Prostate gland (tissue), 2 donors: ENCODE measurements at regions not wholly inside any gene's neighbourhood (a gene's known extent, or its start where the extent isn't known, plus 50 kb on each side); places are given as distances from the start of the nearest gene placed in this dataset.

ENCODE experiments used
- DNase-seq: peaks from one replicate; pipeline ENCODE4 v3.0.0-alpha.2; 2019; ENCODE audit warnings: low spot score
- H3K27ac ChIP-seq, 2 donors: fragments of 200-600 bp; sonication (generic); 2 replicates each; pipeline ENCODE4 v1.5.1; 2017 to 2019
- H3K27me3 ChIP-seq: fragments of 200-600 bp; sonication (generic); replicated peaks from 2 replicates; pipeline ENCODE4 v1.5.1; 2019; ENCODE audit not compliant: insufficient read depth
- H3K36me3 ChIP-seq, 2 donors: fragments of 200-600 bp; sonication (generic); 1 replicate in 1 of 2; 2 replicates in 1 of 2; pipeline versions ENCODE4 v1.5.1 to v1.8.1; 2017 to 2019
- H3K4me1 ChIP-seq: fragments of 200-600 bp; sonication (generic); replicated peaks from 2 replicates; pipeline ENCODE4 v1.5.1; 2019
- H3K4me3 ChIP-seq, 2 donors: fragments of 200-600 bp; sonication (generic); 2 replicates each; pipeline ENCODE4 v1.5.1; 2017 to 2019
- H3K9me3 ChIP-seq: fragments of 200-600 bp; sonication (generic); 2 replicates; pipeline ENCODE4 v1.5.1; 2017
- POLR2A ChIP-seq: fragments of 450-650 bp; IDR thresholded peaks from one replicate; pipeline ENCODE4 v1.6.1; 2016; ENCODE audit warnings: antibody characterized with exemption, mild to moderate bottlenecking
- POLR2AphosphoS5 ChIP-seq: sonication (generic); formaldehyde crosslinking; IDR thresholded peaks from one replicate; pipeline ENCODE4 v1.6.1; 2017; ENCODE audit warnings: antibody characterized with exemption
- WGBS: methylation state at CpG from one replicate; pipeline ENCODE4 v1.1.5; 2018; 5-methylcytosine and 5-hydroxymethylcytosine counted together
- intact Hi-C: fragments of 100-400 bp; cut with DNase I; formaldehyde crosslinking; loops from one replicate; pipeline ENCODE4 v1.14.2; 2022
- TF ChIP-seq, protein P1 (sequence below), 4 experiments: fragments of 200-600 bp in 2 of 4; fragments of 450-650 bp in 2 of 4; sonication (generic) in 2 of 4; IDR thresholded peaks; 1 replicate in 3 of 4; 2 replicates in 1 of 4; pipeline ENCODE4 v1.5.1; 2016 to 2019; ENCODE audit warnings: antibody characterized with exemption in 4 of 4, mild to moderate bottlenecking in 2 of 4, moderate library complexity in 2 of 4

DNA sequence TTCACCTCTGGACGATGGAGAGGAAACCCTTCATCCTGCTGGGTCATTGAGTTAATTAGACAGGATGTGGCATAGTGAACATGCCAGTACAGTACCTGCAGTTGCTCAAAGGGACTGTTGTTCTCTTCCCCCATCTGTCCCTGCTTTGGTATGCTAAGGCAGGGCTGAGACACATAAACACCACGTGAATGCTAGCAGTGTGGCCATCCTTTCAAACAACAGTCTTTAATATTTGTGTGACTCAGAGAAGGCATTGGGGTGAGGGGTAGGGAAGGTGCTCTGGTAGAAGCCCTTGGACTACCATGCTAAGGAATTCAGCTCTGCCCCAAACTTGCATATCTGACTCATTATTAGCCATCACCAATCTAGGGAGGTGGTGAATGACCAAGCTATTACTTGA, 180.2 kb upstream of the ZNF618 start:
- intact Hi-C loops = no loop called here

DNA sequence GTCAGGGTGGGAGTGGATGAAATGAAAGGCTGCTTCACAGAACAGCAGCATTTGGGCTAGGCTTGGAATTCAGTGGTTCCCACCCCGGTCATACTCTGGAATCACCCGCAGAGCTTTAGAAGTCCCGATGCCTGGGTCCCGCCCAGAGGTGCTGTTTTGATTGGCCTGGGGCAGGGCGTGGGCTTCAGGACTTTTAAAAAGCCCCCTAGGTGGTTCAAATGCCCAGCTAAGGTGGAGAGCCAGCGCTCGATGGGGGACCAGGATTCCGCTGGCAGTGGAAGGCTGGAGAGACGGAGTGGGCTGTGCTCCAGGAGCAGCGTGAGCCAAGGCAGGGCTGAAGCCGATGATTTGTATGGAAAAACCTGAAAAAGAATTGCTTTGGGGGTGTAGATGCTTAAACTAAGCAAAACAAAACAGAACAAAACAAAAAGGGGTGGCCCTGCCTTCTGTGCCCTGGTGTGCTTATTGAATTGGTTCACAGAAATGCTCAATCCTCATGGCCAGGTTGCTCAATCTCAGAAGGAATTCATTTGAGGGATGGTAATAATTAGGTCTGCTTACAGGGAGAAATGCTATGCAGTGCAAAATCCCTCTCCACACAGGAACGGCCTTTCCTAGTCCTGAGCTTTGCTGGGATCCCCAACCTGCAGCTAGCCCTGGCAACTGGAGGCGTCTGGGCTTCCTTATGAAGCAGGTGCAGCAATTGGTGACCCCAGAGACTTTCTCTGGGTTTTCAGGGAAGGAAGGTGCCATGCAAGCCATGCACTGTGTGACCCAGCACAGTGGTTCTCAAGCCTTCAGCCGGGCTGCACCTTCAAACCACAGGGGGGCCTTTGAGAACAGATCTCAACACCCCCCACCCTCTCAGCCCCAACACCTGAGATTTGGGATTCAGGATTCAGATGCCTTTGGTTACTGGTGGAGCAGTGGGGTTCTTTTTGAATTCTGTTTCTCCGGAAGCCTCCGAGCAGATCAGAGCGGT, 174.0 kb upstream of the ZNF618 start:
- TF ChIP-seq, protein P1, sequence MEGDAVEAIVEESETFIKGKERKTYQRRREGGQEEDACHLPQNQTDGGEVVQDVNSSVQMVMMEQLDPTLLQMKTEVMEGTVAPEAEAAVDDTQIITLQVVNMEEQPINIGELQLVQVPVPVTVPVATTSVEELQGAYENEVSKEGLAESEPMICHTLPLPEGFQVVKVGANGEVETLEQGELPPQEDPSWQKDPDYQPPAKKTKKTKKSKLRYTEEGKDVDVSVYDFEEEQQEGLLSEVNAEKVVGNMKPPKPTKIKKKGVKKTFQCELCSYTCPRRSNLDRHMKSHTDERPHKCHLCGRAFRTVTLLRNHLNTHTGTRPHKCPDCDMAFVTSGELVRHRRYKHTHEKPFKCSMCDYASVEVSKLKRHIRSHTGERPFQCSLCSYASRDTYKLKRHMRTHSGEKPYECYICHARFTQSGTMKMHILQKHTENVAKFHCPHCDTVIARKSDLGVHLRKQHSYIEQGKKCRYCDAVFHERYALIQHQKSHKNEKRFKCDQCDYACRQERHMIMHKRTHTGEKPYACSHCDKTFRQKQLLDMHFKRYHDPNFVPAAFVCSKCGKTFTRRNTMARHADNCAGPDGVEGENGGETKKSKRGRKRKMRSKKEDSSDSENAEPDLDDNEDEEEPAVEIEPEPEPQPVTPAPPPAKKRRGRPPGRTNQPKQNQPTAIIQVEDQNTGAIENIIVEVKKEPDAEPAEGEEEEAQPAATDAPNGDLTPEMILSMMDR (IDR thresholded peaks at IDR 0.05) = no peak
- TF ChIP-seq POLR2AphosphoS5 (no peak), POLR2A (no peak)
- Histone ChIP-seq H3K36me3 (no peaks in the 10 kb centered on the region), H3K27ac (no peak overlapping the region), H3K9me3 (no peaks in the 10 kb centered on the region), H3K27me3 (no peaks in the 10 kb centered on the region), H3K4me1 (no peaks in the 10 kb centered on the region), H3K4me3 (no peak overlapping the region)
- intact Hi-C loops = no loop called here
- WGBS = 68% methylated on average over 17 of the region's 17 CpGs
- DNase-seq = no peak

More for the DNA sequence above, 180.2 kb upstream of the ZNF618 start:
- Histone ChIP-seq H3K4me3 (no peak overlapping the region), H3K27ac (no peak overlapping the region), H3K36me3 (no peaks in the 10 kb centered on the region), H3K4me1 (no peaks in the 10 kb centered on the region), H3K27me3 (no peaks in the 10 kb centered on the region), H3K9me3 (no peaks in the 10 kb centered on the region)
- 39% methylated on average over 2 of the region's 2 CpGs for WGBS
- no peak for DNase-seq
- TF ChIP-seq, protein P1 (IDR thresholded peaks at IDR 0.05) = no peak
- TF ChIP-seq POLR2A (no peak), POLR2AphosphoS5 (no peak)

DNA sequence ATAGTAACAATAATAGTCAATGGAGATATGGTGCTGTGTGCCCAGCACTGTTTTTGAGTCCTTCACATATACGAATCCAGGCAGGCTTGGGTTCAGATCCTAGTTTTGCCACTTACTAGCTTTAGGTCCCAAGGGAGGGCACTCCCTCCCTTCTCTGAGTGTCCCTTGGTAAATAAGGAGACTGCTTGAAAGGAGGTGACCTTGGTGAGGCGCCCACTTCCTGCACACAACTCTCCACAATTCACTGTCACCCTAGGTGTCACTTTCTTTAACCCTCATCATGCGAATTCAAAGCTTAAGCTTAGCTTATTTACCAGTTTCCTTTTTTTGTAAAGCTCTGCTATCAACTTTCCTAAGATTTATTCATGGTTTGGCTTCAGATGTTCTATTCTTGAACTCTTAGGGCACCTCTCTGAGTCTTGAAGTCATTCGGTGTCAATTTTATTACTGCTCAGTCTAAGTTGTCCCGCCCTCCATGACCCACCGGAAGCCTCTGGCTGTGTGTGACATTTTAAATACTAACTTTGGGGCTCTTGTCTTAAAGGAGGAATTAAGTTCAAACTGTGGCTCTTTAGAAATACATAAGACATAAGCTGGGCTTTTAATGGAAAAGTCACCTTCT, 170.7 kb upstream of the ZNF618 start:
- TF ChIP-seq POLR2AphosphoS5 (no peak), POLR2A (no peak)
- TF ChIP-seq, protein P1 (IDR thresholded peaks at IDR 0.05) = no peak
- Histone ChIP-seq H3K4me3 (no peak overlapping the region), H3K36me3 (no peaks in the 10 kb centered on the region), H3K27ac (no peak overlapping the region), H3K4me1 (no peaks in the 10 kb centered on the region), H3K9me3 (no peaks in the 10 kb centered on the region), H3K27me3 (no peaks in the 10 kb centered on the region)
- 81% methylated on average over 6 of the region's 6 CpGs for WGBS
- intact Hi-C loops = no loop called here
- DNase-seq = no peak

DNA sequence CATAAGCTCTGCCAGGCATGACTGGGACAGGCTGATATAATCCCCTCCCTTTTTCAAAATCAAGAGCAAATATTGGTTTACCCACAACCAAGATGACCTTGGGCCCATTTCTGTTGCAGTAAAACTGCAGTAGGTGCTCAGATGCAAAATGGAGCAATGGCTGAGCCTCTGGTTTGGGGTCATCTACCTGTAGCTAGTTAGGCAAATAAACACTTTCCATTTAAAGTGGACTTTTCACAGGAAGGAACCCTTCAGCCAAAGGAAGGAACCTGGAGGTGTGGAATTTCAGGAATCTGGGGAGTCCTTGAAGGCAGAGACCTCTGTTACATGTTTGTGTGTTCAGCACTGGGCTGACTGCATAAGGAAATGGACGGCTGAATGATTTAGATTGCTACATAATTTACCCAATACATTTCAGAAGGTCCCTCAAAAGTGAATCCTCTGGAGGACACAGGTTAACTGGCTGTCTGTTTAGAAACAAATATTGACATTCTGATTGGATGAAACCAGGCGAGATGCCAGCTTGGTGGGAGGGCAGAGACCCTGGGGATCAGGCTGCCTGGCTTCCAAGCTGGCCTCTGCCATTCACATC, 170.1 kb upstream of the ZNF618 start:
- no peaks in the 10 kb centered on the region for H3K9me3 ChIP-seq
- no peak overlapping the region for H3K27ac ChIP-seq
- no peak for DNase-seq
- intact Hi-C loops = no loop called here
- H3K36me3 ChIP-seq = no peaks in the 10 kb centered on the region
- no peaks in the 10 kb centered on the region for H3K27me3 ChIP-seq
- TF ChIP-seq, protein P1 (IDR thresholded peaks at IDR 0.05) = no peak
- no peak overlapping the region for H3K4me3 ChIP-seq
- 83% methylated on average over 2 of the region's 2 CpGs for WGBS
- H3K4me1 ChIP-seq = no peaks in the 10 kb centered on the region
